IMR-90 (cell line): ENCODE measurements at regions not wholly inside any gene's neighbourhood (a gene's known extent, or its start where the extent isn't known, plus 50 kb on each side); places are given as distances from the start of the nearest gene placed in this dataset.

Experiments used
- ATAC-seq: fragments of 200-7000 bp; cut with Tn5 transposase; 2 replicates; pipeline ENCODE4 v1.9.1; 2020; ENCODE audit warnings: low read depth, mild to moderate bottlenecking, moderate library complexity
- BruUV-seq: library from RNA; stranded (reverse); fragments of 400-500 nt; replicated peaks from 2 replicates; lab custom pipeline; 2021; lab: Mats Ljungman, UMichigan
- CTCF ChIA-PET: fragments of 300-600 bp; formaldehyde crosslinking; extraction: SDS; loops from one replicate; lab custom pipeline; 2021; ENCODE audit warnings: antibody characterized with exemption; lab: Yijun Ruan, JAX
- POLR2A ChIA-PET: fragments of 300-600 bp; sonication (Branson Sonifier 250); formaldehyde crosslinking; loops from one replicate; lab custom pipeline; 2022; ENCODE audit warnings: antibody characterized with exemption; ENCODE audit not compliant: unreplicated experiment; lab: Charles Lee
- DNase-seq: peaks from one replicate; pipeline ENCODE4 v3.0.0; 2013
- H2AFZ ChIP-seq: replicated peaks from 2 replicates; pipeline ENCODE3; 2013; ENCODE audit warnings: low read length, mild to moderate bottlenecking; ENCODE audit not compliant: poor library complexity
- H2AK5ac ChIP-seq: 2 replicates; pipeline ENCODE4 v1.6.1; 2013; ENCODE audit warnings: low read depth, low read length, inconsistent platforms
- H2AK9ac ChIP-seq: replicated peaks from 2 replicates; pipeline ENCODE3; 2013; ENCODE audit warnings: mild to moderate bottlenecking, low read depth, low read length, moderate library complexity; ENCODE audit not compliant: poor library complexity
- H2BK120ac ChIP-seq: 2 replicates; pipeline ENCODE4 v1.6.1; 2013; ENCODE audit warnings: low read depth, low read length, inconsistent platforms
- H2BK15ac ChIP-seq: 3 replicates; pipeline ENCODE4 v1.6.1; 2013; ENCODE audit warnings: low read depth, low read length, inconsistent platforms
- H2BK20ac ChIP-seq: 2 replicates; pipeline ENCODE4 v1.6.1; 2013; ENCODE audit warnings: low read depth, mild to moderate bottlenecking, inconsistent platforms, low read length, moderate library complexity
- H2BK5ac ChIP-seq: 2 replicates; pipeline ENCODE4 v1.6.1; 2013; ENCODE audit warnings: mild to moderate bottlenecking, low read depth, low read length, inconsistent platforms; ENCODE audit not compliant: poor library complexity, severe bottlenecking
- H3K14ac ChIP-seq: replicated peaks from 2 replicates; pipeline ENCODE4 v1.6.1; 2013; ENCODE audit warnings: low read depth, low read length, inconsistent platforms
- H3K18ac ChIP-seq: 2 replicates; pipeline ENCODE4 v1.6.1; 2013; ENCODE audit warnings: low read depth, low read length, control low read depth
- H3K23ac ChIP-seq: 2 replicates; pipeline ENCODE4 v1.6.1; 2013; ENCODE audit warnings: low read depth, low read length, inconsistent platforms
- H3K27ac ChIP-seq: 2 replicates; pipeline ENCODE4 v1.5.1; 2013; ENCODE audit warnings: mild to moderate bottlenecking, control low read depth, low read length; ENCODE audit not compliant: insufficient read depth
- H3K27me3 ChIP-seq: 2 replicates; pipeline ENCODE4 v1.6.1; 2013; ENCODE audit warnings: low read length; ENCODE audit not compliant: control insufficient read depth, insufficient read depth
- H3K36me3 ChIP-seq: 2 replicates; pipeline ENCODE4 v1.6.1; 2013; ENCODE audit warnings: low read length, mixed read lengths; ENCODE audit not compliant: control insufficient read depth, insufficient read depth
- H3K4ac ChIP-seq: 2 replicates; pipeline ENCODE4 v1.6.1; 2013; ENCODE audit warnings: low read depth, low read length, inconsistent platforms
- H3K4me1 ChIP-seq: 2 replicates; pipeline ENCODE4 v1.6.1; 2013; ENCODE audit warnings: low read length, mixed read lengths; ENCODE audit not compliant: control insufficient read depth, insufficient read depth
- H3K4me2 ChIP-seq: 2 replicates; pipeline ENCODE4 v1.6.1; 2013; ENCODE audit warnings: low read depth, mild to moderate bottlenecking, control low read depth, low read length, moderate library complexity
- H3K4me3 ChIP-seq: 2 replicates; pipeline ENCODE4 v1.5.1; 2013; ENCODE audit warnings: low read depth, mild to moderate bottlenecking, control low read depth, low read length, moderate library complexity; ENCODE audit not compliant: insufficient read depth
- H3K56ac ChIP-seq: 2 replicates; pipeline ENCODE4 v1.6.1; 2013; ENCODE audit warnings: low read length, inconsistent platforms; ENCODE audit not compliant: insufficient read depth; ENCODE audit errors: extremely low read depth
- H3K79me1 ChIP-seq, 2 experiments: 2 replicates each; pipeline ENCODE4 v1.6.1; 2013; ENCODE audit warnings: low read length in 2 of 2, inconsistent platforms in 1 of 2, low read depth in 1 of 2
- H3K9ac ChIP-seq: 2 replicates; pipeline ENCODE4 v1.6.1; 2013; ENCODE audit warnings: low read depth, low read length, control low read depth
- H3K9me1 ChIP-seq: 2 replicates; pipeline ENCODE4 v1.6.1; 2013; ENCODE audit warnings: low read length, inconsistent platforms; ENCODE audit not compliant: insufficient read depth
- H3K9me3 ChIP-seq: 2 replicates; pipeline ENCODE4 v1.6.1; 2013; ENCODE audit warnings: low read length; ENCODE audit not compliant: control insufficient read depth, insufficient read depth
- H4K20me1 ChIP-seq: 2 replicates; pipeline ENCODE4 v1.6.1; 2013; ENCODE audit warnings: low read length, inconsistent platforms; ENCODE audit not compliant: insufficient read depth
- H4K5ac ChIP-seq: 2 replicates; pipeline ENCODE4 v1.6.1; 2013; ENCODE audit warnings: mild to moderate bottlenecking, low read depth, low read length, control low read depth
- H4K8ac ChIP-seq, 2 experiments: 2 replicates each; pipeline ENCODE4 v1.6.1; 2013; ENCODE audit warnings: low read depth in 2 of 2, low read length in 2 of 2, control low read depth in 1 of 2, inconsistent platforms in 1 of 2
- H4K91ac ChIP-seq: 2 replicates; pipeline ENCODE4 v1.6.1; 2013; ENCODE audit warnings: low read depth, low read length, inconsistent platforms; ENCODE audit not compliant: insufficient read depth
- BHLHE40 ChIP-seq: fragments of 150-350 bp; IDR thresholded peaks from 2 replicates; pipeline ENCODE4 v1.6.1; 2016; ENCODE audit warnings: mild to moderate bottlenecking, low read depth, low read length
- CEBPB ChIP-seq: IDR thresholded peaks from 2 replicates; pipeline ENCODE4 v1.6.1; 2012; ENCODE audit warnings: low read depth, low read length, improper control_type of control experiment
- CHD1 ChIP-seq: IDR thresholded peaks from 2 replicates; pipeline ENCODE4 v1.6.1; 2012; ENCODE audit warnings: low read depth, low read length, improper control_type of control experiment
- FOS ChIP-seq: fragments of 150-350 bp; IDR thresholded peaks from 2 replicates; pipeline ENCODE4 v1.6.1; 2016; ENCODE audit warnings: low read depth, low read length
- MAFK ChIP-seq: IDR thresholded peaks from 2 replicates; pipeline ENCODE4 v1.6.1; 2012; ENCODE audit warnings: low read depth, low read length, improper control_type of control experiment
- MAZ ChIP-seq: IDR thresholded peaks from 2 replicates; pipeline ENCODE4 v1.6.1; 2012; ENCODE audit warnings: low read depth, mild to moderate bottlenecking, low read length, improper control_type of control experiment, moderate library complexity, borderline replicate concordance
- MXI1 ChIP-seq: IDR thresholded peaks from 2 replicates; pipeline ENCODE4 v1.6.1; 2012; ENCODE audit warnings: low read depth, mild to moderate bottlenecking, low read length, moderate library complexity, borderline replicate concordance
- NFE2L2 ChIP-seq: fragments of 150-350 bp; IDR thresholded peaks from 2 replicates; pipeline ENCODE4 v1.6.1; 2016; ENCODE audit warnings: low read depth, mild to moderate bottlenecking, low read length
- POLR2A ChIP-seq: IDR thresholded peaks from 2 replicates; pipeline ENCODE4 v1.6.1; 2012; ENCODE audit warnings: mild to moderate bottlenecking, low read depth, low read length
- RAD21 ChIP-seq: IDR thresholded peaks from 2 replicates; pipeline ENCODE4 v1.6.1; 2012; ENCODE audit warnings: low read length, improper control_type of control experiment
- RCOR1 ChIP-seq: IDR thresholded peaks from 2 replicates; pipeline ENCODE4 v1.6.1; 2012; ENCODE audit warnings: mild to moderate bottlenecking, low read length, improper control_type of control experiment; ENCODE audit not compliant: insufficient replicate concordance
- RFX5 ChIP-seq: IDR thresholded peaks from 2 replicates; pipeline ENCODE4 v1.8.0; 2012; ENCODE audit warnings: low read depth, mild to moderate bottlenecking, low read length, moderate library complexity
- SMC3 ChIP-seq: fragments of 150-350 bp; IDR thresholded peaks from 2 replicates; pipeline ENCODE4 v1.6.1; 2016; ENCODE audit warnings: low read depth, mild to moderate bottlenecking, antibody characterized with exemption, low read length, moderate library complexity
- dilution Hi-C: fragments of 300-500 bp; cut with HindIII; formaldehyde crosslinking; loops from one replicate; pipeline ENCODE4 v1.14.3; 2018; ENCODE audit warnings: low sequenced_read_pairs; ENCODE audit not compliant: unreplicated experiment
- in situ Hi-C: fragments of 300-500 bp; cut with MboI; formaldehyde crosslinking; loops from 3 replicates; pipeline ENCODE4 v1.14.3; 2019; ENCODE audit warnings: low sequenced_read_pairs, inconsistent platforms, mixed read lengths
- intact Hi-C: fragments of 100-400 bp; cut with micrococcal nuclease; formaldehyde crosslinking; loops from 2 replicates; pipeline ENCODE4 v1.10.0; 2022
- TF ChIP-seq, protein P1 (sequence below): conservative IDR thresholded peaks from 2 replicates; pipeline ENCODE4 v1.5.1; 2012; ENCODE audit warnings: mild to moderate bottlenecking, low read depth, low read length, improper control_type of control experiment
- TF ChIP-seq, protein P2 (sequence below): fragments of 150-350 bp; IDR thresholded peaks from 2 replicates; pipeline ENCODE4 v1.6.1; 2017; ENCODE audit warnings: mild to moderate bottlenecking, antibody characterized with exemption, low read length, low read depth
- TF ChIP-seq, protein P3 (sequence below): fragments of 150-350 bp; IDR thresholded peaks from 2 replicates; pipeline ENCODE4 v1.6.1; 2016; ENCODE audit warnings: low read depth, mild to moderate bottlenecking, low read length, moderate library complexity, borderline replicate concordance

DNA sequence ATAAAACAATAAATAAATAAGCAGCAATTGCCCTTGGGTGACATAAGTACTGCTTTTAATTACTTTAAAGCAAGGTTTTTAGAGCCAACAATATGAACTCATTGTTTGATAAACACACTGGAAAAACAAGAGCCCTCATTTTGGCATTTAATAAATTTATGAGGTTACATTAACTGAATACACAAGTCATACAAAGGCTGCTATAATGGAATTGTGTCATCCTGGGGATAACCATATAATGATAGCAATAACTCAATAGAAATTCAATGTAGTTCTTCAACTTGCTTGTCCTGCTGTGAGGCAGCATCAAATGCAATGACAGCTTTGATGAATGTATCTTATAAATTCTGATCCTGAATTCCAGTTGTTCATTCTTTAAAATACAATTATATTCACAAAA, 1512.5 kb downstream of the STIM2 start:
- Histone ChIP-seq H2BK15ac (no peak overlapping the region), H2AK5ac (no peak overlapping the region), H2BK20ac (no peak overlapping the region), H3K9me3 (no peaks in the 10 kb centered on the region), H3K18ac (peak overlapping the region; percentile 68; the same call in 1 of the 2 replicates), H2AFZ (no peak overlapping the region), H3K27me3 (no peaks in the 10 kb centered on the region), H3K4me2 (no peak overlapping the region), H4K20me1 (no peaks in the 10 kb centered on the region), H3K14ac (no peak overlapping the region), H2BK120ac (no peak overlapping the region), H3K4me3 (no peak overlapping the region), H3K56ac (no peak overlapping the region), H3K4me1 (no peaks in the 10 kb centered on the region; the same call in 1 of the 2 replicates), H3K4ac (peak overlapping the region; percentile 20; the same call in 1 of the 2 replicates), H2AK9ac (no peak overlapping the region), H4K91ac (no peak overlapping the region), H2BK5ac (peak overlapping the region; percentile 83), H3K23ac (no peak overlapping the region), H3K36me3 (no peaks in the 10 kb centered on the region), H4K5ac (no peak overlapping the region), H3K79me1 (no peaks in the 10 kb centered on the region), H3K27ac (no peak overlapping the region), H3K9ac (no peak overlapping the region), H3K9me1 (no peaks in the 10 kb centered on the region), H4K8ac (no peak overlapping the region)
- no peak for ATAC-seq
- in situ Hi-C loops: no loop called here
- ChIA-PET CTCF (no interaction called here), POLR2A (no interaction called here)
- no peak for DNase-seq
- intact Hi-C loops: no loop called here
- TF ChIP-seq MAZ (no peak), CEBPB (no peak), MAFK (no peak), POLR2A (no peak), NFE2L2 (no peak), BHLHE40 (no peak), RCOR1 (no peak), RFX5 (no peak), MXI1 (no peak), FOS (no peak), RAD21 (no peak), SMC3 (no peak), CHD1 (no peak)
- TF ChIP-seq, protein P1, sequence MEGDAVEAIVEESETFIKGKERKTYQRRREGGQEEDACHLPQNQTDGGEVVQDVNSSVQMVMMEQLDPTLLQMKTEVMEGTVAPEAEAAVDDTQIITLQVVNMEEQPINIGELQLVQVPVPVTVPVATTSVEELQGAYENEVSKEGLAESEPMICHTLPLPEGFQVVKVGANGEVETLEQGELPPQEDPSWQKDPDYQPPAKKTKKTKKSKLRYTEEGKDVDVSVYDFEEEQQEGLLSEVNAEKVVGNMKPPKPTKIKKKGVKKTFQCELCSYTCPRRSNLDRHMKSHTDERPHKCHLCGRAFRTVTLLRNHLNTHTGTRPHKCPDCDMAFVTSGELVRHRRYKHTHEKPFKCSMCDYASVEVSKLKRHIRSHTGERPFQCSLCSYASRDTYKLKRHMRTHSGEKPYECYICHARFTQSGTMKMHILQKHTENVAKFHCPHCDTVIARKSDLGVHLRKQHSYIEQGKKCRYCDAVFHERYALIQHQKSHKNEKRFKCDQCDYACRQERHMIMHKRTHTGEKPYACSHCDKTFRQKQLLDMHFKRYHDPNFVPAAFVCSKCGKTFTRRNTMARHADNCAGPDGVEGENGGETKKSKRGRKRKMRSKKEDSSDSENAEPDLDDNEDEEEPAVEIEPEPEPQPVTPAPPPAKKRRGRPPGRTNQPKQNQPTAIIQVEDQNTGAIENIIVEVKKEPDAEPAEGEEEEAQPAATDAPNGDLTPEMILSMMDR: no peak
- TF ChIP-seq, protein P2, sequence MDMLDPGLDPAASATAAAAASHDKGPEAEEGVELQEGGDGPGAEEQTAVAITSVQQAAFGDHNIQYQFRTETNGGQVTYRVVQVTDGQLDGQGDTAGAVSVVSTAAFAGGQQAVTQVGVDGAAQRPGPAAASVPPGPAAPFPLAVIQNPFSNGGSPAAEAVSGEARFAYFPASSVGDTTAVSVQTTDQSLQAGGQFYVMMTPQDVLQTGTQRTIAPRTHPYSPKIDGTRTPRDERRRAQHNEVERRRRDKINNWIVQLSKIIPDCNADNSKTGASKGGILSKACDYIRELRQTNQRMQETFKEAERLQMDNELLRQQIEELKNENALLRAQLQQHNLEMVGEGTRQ: no peak
- TF ChIP-seq, protein P3, sequence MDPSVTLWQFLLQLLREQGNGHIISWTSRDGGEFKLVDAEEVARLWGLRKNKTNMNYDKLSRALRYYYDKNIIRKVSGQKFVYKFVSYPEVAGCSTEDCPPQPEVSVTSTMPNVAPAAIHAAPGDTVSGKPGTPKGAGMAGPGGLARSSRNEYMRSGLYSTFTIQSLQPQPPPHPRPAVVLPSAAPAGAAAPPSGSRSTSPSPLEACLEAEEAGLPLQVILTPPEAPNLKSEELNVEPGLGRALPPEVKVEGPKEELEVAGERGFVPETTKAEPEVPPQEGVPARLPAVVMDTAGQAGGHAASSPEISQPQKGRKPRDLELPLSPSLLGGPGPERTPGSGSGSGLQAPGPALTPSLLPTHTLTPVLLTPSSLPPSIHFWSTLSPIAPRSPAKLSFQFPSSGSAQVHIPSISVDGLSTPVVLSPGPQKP: no peak
- no TSS peak for BruUV-seq
- dilution Hi-C loops: no loop called here
